HuH-7 (cell line): ENCODE measurements at regions not wholly inside any gene's neighbourhood (a gene's known extent, or its start where the extent isn't known, plus 50 kb on each side); places are given as distances from the start of the nearest gene placed in this dataset.
A peak's percentile ranks its signal among the peaks of the same experiment; 100 is the strongest.
"Not testable (repeated sequence)": the region's sequence is repeated elsewhere in the genome, so short reads cannot be mapped to it uniquely, and the experiment has no call there.

Experiments
- DNase-seq: peaks from one replicate; pipeline ENCODE4 v3.0.0; 2011; ENCODE audit warnings: low spot score

DNA sequence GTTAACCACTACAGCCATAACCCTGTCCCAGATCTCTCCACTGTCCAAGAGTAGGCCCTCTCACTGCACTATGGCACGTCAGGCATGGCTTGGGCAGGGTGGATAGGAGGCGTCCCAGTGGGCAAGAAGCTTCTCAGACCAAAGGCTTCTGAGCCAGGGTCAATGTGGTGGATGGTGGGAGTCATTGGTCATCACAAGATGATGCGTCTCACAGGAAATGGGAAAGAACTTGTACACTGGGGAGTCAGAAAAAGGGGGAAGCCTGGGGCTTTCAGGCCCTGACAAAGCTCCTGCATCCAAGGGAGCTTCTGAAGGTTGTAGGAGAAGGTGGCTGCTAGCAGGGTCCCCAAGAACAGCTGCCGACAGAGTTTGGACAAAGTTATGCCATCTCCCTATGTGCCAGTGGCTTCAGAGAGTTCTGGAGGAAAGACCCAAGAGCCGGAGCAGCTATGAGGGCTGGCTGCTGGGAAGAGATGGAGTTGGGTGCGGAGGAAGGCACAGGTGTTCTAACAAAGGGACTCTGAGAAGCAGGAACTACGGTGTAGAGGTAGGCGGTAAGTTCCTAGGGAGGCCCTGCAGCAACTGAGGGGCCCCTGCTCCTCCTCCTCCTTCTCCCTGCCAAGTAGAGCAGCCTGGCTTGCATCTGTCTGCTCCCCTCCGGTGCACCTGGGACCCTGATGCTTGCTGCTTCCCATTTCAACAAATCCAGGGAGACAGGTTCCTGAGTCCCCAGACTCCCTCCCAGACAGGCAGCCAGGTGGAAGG is 81.1 kb downstream of the ARL6IP4 start:
- no peak for DNase-seq

DNA sequence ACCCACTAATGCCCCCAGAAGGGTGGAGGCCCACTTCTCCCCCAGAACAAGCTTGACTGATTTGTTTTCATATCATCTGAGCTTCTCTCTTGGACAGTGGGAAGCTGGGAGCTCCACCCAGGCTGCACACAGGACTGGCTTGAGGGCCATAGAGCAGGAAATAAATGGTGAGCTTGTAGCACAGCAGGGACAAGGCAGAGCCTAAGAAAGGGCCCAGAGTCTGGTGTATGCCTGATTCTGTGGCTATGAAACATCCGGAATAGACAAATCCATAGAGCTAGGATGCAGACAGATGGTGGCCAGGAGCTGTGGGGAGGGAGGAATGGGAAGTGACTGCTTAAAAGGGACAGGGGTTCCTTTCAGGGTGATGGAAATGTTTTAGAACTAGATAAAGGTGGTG is 79.0 kb downstream of the ARL6IP4 start:
- DNase-seq, result no peak

DNA sequence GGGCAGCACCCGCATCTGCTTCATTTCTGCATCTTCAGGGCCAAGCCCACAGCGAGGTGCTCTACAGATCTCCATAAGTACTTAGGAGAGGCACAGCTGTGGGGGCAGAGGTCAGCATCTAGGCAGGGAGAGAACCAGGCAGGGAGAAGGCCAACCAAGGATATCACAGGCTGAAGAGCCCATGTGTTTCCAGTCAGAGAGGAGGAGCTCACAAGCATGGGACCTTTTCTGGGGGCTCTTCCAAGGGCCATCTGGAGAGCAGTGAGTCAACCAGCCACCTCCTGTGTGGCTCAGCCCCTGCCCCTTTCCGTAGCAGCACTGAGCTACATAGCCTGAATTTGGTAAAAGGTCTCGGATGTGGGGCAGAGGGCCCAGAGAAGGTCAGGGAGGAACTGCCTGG is 78.5 kb downstream of the ARL6IP4 start:
- DNase-seq, result no peak

DNA sequence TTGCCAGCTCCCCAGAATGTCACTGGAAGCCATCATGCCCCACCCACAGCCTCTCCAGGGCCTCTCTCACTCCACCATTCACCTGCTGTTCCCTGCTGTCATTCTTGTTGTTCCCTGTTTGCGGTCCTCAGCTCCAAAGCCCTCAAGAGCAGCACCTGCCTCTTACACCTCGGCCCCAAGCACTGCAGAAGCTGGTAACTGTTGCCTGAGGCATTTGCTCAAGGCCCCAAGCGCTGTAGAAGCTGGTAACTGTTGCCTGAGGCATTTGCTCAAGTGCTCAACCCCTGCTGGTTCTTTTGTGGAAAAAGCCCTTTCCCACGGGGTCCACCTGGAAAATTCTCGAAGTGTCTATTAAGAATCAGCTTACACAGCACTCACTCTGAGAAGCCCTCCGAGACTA is 78.0 kb downstream of the ARL6IP4 start:
- DNase-seq, result no peak

DNA sequence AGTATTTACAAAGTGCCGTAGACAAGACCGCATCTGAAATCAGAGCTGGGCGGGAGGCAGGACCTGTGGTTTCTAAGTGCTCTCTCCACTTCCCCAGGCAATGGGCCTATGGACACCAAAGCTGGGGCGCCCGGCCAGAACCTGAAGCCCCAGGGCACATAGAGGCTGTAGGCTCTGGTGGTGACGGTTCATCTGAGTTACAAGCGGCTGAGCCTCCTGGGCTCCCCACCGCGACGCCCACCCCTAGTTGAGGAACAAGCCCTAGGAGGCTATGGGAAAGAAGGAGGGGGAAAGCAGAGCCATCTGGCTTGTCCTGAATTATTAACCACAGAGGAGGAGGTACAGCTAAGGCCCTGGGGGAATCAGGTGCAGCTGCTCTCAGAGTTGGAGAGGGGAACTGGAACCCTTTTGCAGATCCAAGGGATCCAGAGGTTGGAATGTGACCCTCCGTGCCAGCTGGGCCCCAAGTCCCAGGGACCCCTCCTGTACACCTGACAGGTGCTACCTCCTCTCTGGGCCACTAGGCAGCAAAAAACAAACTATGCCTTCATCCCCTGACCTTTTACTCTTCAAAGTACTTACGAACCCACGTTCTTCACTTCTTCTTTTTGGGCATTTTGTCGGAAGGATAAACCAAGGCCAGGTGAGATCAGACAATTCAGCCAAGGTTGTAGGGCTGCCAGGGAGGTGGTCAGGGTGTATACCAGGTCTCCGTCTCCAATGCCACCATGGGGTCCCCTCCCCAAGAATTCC is 77.2 kb downstream of the ARL6IP4 start:
- no peak for DNase-seq

DNA sequence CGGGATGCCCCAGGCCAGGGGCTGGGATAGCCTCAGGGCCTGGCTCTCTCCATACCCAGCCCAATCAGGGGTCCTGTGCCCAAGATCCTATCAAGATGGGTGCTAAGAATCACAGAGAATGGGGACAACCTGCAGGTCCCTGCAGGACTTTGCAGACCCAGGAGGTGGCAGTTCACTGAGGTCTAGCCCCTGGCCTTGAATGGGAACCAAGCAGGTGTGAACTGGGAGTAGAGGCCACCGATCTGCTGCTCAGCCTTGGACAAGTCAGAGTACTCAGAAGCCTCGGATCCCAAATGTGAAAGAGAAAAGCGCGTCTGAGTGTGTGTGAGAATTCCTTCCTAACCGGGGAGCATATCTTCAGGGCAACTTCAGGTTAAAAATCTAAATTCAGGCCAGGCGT is 76.2 kb downstream of the ARL6IP4 start:
- no peak for DNase-seq

DNA sequence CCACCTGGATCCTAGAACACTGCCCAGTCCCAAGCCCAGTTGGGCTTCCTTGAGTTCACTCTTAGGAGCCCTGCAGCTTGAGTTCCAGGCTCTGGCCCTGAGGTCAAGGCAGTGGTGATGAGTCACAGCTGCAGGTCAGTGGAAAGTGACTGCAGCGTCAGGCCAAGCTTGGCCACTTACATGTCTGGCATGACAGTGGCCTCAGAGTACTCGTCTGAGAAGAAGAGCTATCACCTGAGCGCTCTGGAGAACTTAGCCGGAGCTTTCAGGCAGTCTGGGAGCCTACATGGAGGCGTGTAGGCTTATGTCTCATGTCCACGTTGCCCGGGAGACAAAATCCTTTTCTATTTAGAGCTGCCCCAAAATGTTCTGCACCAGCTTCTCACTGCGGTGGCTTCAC is 75.6 kb downstream of the ARL6IP4 start:
- DNase-seq, result no peak

DNA sequence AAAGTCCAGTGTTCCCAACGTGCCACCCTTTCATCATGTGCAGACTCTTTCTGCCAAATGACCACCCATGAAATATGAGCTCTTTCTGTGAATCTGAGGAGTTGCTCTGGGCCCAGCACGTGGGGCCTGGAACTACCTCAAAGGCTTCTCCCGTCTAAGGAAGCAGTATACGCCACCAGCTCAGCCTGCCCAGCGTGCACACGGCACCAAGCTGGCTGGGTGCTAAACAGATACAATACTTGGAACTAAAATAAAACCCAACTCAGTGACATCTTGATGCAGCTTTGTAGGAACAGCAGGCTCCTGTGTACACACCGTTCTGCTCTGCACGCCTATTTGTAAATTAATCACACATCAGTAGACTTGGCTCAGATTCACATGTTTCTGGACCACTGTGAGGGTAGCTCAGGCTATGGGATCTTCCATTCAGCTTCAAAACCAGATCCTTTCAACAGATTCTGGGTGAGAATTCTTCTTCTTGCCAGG is 74.8 kb downstream of the ARL6IP4 start:
- no peak for DNase-seq

DNA sequence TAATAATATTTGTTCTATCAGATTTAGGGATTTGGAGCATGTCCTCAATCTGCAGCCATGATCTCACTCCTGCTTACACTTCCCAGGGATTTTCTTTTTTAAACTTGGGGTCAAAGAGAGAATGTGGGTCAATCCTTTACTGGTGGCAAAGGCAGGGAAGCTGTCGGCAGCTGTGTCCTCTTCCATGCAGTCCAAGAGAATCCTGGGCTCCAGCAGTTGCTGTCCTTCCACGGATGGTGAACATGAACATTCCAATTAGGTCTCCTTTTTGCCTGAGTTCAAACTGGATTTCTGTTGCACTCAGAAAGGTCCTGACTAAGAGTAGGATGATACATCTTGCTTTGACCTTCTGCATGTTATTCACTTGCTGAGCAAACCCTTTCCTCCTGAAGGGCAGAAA is 73.9 kb downstream of the ARL6IP4 start:
- DNase-seq, result no peak

DNA sequence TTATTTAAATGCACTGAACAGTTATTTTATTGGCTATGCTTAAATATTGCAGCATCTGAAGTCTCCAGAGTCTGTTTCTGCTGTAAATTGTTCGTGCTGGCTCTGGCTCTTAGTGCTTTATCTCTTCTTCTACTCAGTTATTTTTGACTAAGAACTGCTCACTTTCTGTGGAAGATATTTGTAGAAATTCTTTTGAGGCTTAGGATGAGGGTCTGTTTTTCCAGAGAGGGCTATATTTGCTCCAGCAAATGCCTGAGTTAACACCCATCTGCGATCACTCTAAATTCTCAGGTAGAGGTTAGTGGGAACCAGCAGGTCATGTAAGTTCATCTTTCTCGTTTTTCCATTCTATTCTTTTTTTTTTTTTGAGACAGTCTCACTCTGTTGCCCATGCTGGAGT is 71.1 kb downstream of the ARL6IP4 start:
- DNase-seq, result no peak

DNA sequence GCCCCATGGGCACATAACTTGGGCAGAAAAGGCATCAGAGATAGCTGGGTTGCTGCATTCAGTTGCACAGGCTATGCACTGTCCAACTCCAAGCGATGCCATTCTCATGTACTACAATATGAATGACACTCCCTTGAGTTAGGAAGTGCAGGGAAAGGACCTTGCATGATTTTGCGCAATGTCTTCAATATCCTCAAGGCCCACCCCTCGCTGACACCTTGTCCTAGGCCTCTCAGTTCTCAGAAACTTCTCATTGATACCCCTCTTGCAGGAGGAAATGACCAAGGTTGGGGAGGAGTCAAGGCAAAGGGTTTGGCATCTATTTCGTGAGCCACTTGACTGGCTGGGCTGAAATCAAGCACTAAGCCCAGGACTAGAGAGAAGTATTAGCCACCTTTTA is 70.4 kb downstream of the ARL6IP4 start:
- DNase-seq, result no peak

DNA sequence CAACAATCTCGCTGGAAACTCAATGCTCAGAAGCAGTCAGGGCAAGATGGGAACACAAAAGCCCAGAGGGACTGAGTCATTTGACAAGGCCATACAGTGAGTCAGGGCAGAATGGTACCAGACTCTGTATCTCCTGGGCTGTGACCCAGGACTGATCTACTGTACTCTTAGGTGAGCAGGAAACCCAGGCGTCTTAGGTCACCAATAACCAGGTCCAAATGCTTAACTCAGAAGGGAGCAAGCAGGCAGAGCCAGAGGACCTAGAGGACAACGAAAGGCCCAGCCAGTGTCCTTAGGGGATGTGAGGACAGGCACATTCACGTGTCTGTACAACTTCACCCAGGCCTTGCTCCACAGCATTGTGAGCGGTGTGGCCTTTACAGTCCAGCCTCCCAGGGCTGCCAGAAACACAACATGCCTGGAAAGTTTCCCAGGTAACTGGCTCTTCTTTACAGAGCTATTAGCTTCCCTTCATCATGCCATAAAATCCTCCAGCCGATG is 69.9 kb downstream of the ARL6IP4 start:
- no peak for DNase-seq

DNA sequence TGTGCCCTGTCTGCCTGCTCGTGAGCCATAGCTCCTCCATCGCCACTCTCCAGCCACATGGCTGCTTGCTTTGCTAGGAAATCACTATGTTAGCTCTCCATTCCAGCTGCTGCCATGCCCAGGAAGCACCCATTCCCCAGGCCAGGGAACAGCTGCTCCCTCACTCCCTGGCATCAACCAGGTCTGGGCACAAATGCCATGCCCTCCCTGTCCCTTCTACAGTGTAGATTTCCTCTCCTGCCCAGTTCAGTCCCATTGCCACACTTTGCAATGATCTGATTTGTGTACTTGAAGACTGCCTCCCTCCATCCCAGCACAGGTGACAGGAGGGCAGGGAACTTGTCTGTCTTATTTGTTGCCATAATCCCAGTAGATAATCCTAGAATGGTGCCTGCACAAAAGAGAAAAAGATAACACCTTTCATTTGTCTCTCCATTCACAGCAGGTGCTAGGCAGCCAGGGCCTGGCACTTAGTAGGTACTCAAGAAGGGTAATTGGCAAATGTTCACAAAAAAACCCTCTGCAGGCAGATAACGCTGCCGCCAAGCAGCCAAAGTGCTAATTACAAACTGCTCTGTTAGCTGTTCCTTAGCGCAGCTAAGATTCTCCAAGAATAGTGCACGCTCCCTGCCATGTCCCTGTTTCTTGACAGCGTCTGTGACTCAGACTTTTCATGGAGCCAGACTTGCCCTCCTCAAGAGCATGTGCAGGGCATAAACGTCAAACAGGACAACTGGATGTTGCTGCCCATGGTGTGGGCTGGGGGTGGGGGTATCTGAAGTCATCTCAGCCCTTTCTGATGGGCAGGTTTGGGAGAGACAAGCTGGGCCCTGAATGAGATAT is 69.1 kb downstream of the ARL6IP4 start:
- no peak for DNase-seq

DNA sequence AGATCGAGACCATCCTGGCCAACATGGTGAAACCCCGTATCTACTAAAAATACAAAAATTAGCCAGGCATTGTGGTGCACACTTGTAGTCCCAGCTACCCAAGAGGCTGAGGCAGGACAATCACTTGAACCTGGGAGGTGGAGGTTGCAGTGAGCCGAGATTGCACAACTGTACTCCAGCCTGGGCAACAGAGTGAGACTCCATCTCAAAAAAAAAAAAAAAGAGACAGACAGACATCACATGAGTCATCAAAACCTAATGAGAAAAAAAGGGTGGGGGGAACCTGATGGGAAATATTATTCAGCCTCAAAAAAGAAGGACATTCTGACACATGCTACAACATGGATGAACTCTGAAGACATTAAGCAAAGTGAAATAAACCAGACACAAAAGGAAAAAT is 67.4 kb downstream of the ARL6IP4 start:
- DNase-seq, result not testable (repeated sequence)

DNA sequence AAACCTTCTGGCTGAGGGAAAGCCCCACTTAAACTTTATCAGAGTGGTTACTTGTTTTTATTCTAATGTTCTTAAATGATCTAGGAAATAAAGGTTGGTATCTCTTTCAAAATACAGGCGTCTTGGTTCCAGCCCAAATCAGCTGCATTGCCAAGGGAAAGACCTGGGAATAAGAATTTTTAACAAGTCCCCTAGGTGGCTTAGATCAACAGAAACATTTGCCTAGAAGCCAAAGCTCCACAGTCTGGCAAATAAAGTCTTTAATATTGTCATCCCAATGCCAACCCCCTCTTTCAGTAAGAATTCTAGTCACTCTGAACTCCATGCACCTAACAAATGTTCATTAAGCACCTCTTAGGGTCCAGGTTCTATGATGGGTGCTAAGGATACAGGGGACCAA is 66.8 kb downstream of the ARL6IP4 start:
- DNase-seq, result no peak

DNA sequence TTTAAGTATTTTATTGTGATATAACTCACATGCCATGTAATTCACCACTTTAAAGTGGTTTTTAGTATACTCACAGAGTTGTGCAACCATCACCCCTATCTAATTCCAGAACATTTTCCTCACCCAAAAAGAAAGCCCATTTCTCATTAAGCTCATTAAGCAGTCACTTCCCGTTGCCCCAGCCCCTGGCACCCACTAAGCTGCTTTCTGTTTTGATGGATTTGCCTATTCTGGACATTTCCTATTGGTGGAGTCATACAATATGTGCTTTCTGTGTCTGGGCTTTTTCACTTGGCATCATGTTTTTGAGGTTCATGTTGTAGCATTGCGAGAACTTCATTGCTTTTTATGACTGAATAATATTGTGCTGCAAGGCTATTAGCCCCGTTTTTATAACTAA is 66.0 kb downstream of the ARL6IP4 start:
- DNase-seq, result no peak

DNA sequence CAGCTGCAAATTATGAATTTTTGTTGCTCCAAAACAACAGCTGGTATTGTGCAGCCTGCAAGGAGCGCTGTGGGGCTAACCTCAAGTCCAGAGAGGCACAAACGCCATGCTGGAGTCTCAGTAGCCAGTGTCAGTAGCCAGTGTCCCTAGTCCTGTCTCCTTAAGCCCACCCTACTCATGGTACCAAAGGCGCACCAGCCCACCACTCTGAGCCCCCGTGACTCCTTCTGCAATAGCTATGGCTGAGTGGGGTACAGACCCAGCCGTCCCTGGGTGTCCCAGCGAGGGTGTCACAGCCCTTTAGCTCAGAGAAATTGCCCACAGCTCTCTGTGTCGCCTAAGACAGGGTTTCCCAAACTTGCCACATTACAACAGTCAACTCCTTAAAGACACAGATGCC is 65.2 kb downstream of the ARL6IP4 start:
- no peak for DNase-seq

DNA sequence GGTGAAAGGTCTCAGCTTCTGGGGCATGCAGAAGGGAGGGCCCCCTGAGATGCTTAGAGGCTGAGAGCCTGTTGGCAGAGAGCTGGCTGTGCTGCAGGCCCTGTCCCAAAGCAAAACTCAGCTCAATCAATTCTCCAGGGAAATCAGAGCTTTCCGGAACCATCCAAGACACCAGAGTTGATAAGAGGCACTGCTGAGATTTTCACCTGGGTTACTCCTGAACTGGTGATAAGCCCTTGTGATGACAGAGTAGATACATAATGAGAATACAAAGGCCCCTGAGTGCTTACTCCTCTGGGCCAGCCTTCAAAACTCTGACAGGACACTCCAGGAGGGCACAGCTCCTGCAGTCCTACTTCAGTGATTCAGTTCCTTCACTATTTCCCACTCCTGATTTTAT is 63.9 kb downstream of the ARL6IP4 start:
- no peak for DNase-seq

DNA sequence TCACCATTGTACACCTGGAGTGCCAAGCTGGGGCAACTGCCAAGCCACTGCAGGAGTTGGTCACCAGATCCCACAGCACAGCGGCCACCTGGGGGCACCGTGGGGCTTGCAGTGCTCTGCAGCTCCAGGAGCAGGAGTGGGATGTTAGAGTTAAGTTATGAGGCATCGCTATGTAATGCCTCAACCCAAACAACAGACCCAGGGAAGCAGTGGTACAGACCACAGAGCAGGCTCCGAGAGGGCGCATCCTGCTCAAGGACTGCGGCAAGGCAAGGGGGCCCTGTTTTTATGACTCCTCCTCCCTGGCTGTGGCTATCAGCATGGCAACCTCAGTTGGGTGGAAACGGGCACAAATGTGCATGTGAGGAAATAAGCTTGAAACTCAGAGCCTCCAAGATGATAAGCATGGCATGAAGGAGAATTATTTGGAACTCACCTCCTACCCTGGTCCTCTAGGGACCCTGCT is 63.1 kb downstream of the ARL6IP4 start:
- peak; percentile 56 for DNase-seq

DNA sequence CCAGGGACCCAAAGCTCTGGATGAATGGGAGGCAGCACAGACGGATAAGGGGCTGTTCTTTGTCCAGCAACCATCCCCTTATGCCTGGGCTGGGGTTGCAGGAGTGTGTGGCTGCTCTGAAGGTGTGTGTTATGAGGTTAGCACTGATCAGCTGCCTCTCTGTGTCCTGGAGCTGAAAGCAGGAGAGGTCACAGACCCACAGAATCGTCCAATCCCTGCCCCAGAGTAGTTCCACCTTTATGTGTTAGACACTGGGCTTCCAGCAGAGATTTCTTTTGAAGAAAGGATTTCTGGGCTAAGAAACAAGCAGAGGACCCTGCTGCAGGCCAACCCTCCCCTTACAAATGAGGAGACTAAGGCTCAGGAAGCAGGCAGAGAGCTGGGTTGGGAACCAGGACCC is 62.4 kb downstream of the ARL6IP4 start:
- no peak for DNase-seq

DNA sequence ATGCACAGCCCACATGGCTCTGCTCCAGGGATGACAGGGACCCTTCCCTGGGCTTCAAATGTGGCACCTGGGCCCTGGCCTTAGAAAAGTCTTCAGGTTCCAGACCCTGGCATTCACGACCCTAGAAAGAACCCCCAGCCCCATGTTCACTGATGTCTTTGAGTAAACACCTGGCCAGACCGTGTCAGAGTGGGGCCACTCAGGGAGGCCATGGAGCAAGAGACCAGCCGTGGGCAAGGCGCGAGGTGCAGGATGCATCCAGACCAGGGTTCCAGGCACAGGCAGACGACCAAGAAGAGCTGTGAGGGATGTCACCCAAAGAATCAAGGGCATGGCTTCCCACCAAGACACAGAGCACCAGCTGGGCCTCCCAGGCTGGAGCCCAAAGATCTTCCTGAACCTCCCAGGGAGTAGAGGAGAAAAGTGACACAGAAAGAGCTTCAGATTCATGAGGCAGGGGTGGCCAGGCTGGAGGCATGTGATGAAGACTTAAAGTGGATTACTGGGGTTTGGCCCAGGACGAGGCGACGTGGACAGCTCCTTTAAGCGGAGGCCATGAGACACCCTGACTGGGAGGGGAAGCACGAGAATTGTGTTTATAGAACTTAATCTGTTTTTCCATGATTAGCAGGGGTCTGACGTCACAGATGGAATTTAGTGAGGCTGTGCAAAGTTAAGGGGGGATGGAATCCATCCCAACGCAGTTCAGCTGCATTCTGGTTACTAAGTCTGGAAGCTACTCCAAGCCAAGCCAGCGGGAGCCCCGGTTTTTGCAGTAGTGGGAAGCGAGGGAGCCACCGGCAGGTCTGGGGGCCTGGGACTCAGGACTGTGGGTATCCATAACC is 61.6 kb downstream of the ARL6IP4 start:
- no peak for DNase-seq
